ENCODE measurements at regions not wholly inside any gene's neighbourhood (a gene's known extent, or its start where the extent isn't known, plus 50 kb on each side); places are given as distances from the start of the nearest gene placed in this dataset.

DNA sequence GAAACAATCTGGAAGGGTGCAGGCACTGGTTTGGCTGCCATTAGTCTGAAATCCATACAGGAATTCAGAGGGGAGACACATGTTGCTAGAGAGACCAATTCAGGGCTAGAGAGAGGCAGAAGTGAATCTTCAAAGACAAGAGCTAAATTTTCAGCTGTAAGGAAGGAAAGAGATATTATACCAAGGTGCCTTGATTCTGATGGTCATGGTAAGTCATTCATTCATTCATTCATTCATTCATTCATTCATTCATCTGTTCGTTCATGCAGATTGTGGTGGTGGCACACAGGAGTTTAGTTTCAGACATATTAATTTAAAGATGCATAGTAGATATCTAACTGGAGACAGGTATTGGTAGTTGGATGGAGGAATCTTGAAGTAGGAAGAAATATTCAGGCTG, 1493.5 kb upstream of the TMEM132C start:
- H3K36me3 ChIP-seq (ENCODE audit: low read depth, low read length), result no peaks in the 10 kb centered on the region; the same call in 1 of the 2 replicates
- no TSS peak for BruUV-seq (replicated peaks)
- H3K79me2 ChIP-seq (ENCODE audit: low read length), result peaks cover 9% of the 10 kb centered on the region; the same call in 1 of the 2 replicates
- no peaks in the 10 kb centered on the region for H3K9me2 ChIP-seq (replicated peaks; ENCODE audit: low read length)
- no peak overlapping the region for H3K27ac ChIP-seq (ENCODE audit: low read length)
- ChIA-PET CTCF (no interaction called here), POLR2A (ENCODE audit: unreplicated experiment) (no interaction called here)
- no peak for ATAC-seq
- DNase-seq, result no peak
- H3K4me3 ChIP-seq (ENCODE audit: low read length), result no peak overlapping the region
- H3F3A ChIP-seq (ENCODE audit: low read length, unreplicated experiment), result no peaks in the 10 kb centered on the region
- no peak overlapping the region for H2AFZ ChIP-seq (ENCODE audit: low read length)
- H3K4me2 ChIP-seq (ENCODE audit: low read length), result no peak overlapping the region
- 0 out of 2 replicates have a peak, but pooled peaks cover 7% of the 10 kb centered on the region for H3K4me1 ChIP-seq (ENCODE audit: insufficient read depth, low read length)
- H4K20me1 ChIP-seq (ENCODE audit: low read length), result no peaks in the 10 kb centered on the region
- no peak for TF ChIP-seq EZH2phosphoT487 (IDR thresholded peaks at IDR 0.05; ENCODE audit: borderline replicate concordance, low read length)
- TF ChIP-seq CTCF (conservative IDR thresholded peaks at IDR 0.05; ENCODE audit: low read depth, low read length), result no peak
- no peak for TF ChIP-seq EZH2 (IDR thresholded peaks at IDR 0.05; ENCODE audit: low read length, unreplicated experiment)
- no peaks in the 10 kb centered on the region for H3K9me3 ChIP-seq (ENCODE audit: low read length)
- H3K9ac ChIP-seq (ENCODE audit: low read length), result no peak overlapping the region
- H3K27me3 ChIP-seq (ENCODE audit: low read length), result peaks cover 2% of the 10 kb centered on the region; the same call in 1 of the 2 replicates
- intact Hi-C loops (cut with micrococcal nuclease), result loop anchor here (10.0 kb wide), 1 partner anchor 701 kb away; no protein-coding TSS in a partner anchor

- Histone ChIP-seq H3K9me2 (replicated peaks; ENCODE audit: low read length) (no peaks in the 10 kb centered on the region), H3K4me1 (ENCODE audit: insufficient read depth, low read length) (no peaks in the 10 kb centered on the region), H4K20me1 (ENCODE audit: low read length) (no peaks in the 10 kb centered on the region), H2AFZ (ENCODE audit: low read length) (no peak overlapping the region), H3K79me2 (ENCODE audit: low read length) (no peaks in the 10 kb centered on the region), H3K4me2 (ENCODE audit: low read length) (no peak overlapping the region), H3K4me3 (ENCODE audit: low read length) (no peak overlapping the region), H3K9ac (ENCODE audit: low read length) (no peak overlapping the region), H3K27ac (ENCODE audit: low read length) (no peak overlapping the region), H3K9me3 (ENCODE audit: low read length) (no peaks in the 10 kb centered on the region), H3K36me3 (ENCODE audit: low read depth, low read length) (no peaks in the 10 kb centered on the region), H3F3A (ENCODE audit: low read length, unreplicated experiment) (no peaks in the 10 kb centered on the region), H3K27me3 (ENCODE audit: low read length) (peaks cover 29% of the 10 kb centered on the region)
- no TSS peak for BruUV-seq (replicated peaks)
- ChIA-PET POLR2A (ENCODE audit: unreplicated experiment) (no interaction called here), CTCF (no interaction called here)
- ATAC-seq (no peak), DNase-seq (peak; percentile 14)
- TF ChIP-seq EZH2 (IDR thresholded peaks at IDR 0.05; ENCODE audit: low read length, unreplicated experiment), result no peak
- TF ChIP-seq EZH2phosphoT487 (IDR thresholded peaks at IDR 0.05; ENCODE audit: borderline replicate concordance, low read length), result no peak
- no peak for TF ChIP-seq CTCF (conservative IDR thresholded peaks at IDR 0.05; ENCODE audit: low read depth, low read length)
- intact Hi-C loops (cut with micrococcal nuclease), result loop anchor here (10.0 kb wide), 1 partner anchor 699 kb away; no protein-coding TSS in a partner anchor
These were observed 1490.8 kb upstream of the TMEM132C start for GRCh38 chr12:126776026-126776655.

DNA sequence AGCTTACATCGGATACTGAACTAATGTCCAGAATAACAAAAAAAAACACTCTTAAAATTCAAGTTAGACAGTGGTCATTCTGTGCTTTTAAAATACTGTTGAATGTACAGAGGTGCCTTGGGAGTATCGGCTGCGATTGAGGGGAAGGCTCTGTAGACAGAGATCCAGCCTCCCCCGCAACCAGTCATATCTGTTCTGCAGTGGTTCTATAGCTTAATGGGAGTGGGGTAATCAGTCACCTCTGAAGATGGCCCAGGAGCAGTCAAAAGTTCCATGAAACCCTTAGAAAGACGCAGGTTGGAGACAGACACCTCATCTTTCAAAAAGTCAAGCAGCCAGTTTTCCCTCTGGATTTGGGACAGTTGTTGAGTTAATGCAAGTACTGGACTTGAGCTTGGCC, 1486.6 kb upstream of the TMEM132C start:
- no peaks in the 10 kb centered on the region for H3K9me3 ChIP-seq (ENCODE audit: low read length)
- H3K4me2 ChIP-seq (ENCODE audit: low read length), result no peak overlapping the region
- H3K27me3 ChIP-seq (ENCODE audit: low read length), result peaks cover 56% of the 10 kb centered on the region
- no peaks in the 10 kb centered on the region for H3K9me2 ChIP-seq (replicated peaks; ENCODE audit: low read length)
- ChIA-PET CTCF (no interaction called here), POLR2A (ENCODE audit: unreplicated experiment) (no interaction called here)
- H3K4me1 ChIP-seq (ENCODE audit: insufficient read depth, low read length), result no peaks in the 10 kb centered on the region
- intact Hi-C loops (cut with micrococcal nuclease), result loop anchor here (5.0 kb wide), 1 partner anchor 327 kb away; no protein-coding TSS in a partner anchor
- no peak overlapping the region for H3K27ac ChIP-seq (ENCODE audit: low read length)
- TF ChIP-seq EZH2 (IDR thresholded peaks at IDR 0.05; ENCODE audit: low read length, unreplicated experiment) (no peak), EZH2phosphoT487 (IDR thresholded peaks at IDR 0.05; ENCODE audit: borderline replicate concordance, low read length) (no peak), CTCF (conservative IDR thresholded peaks at IDR 0.05; ENCODE audit: low read depth, low read length) (no peak)
- DNase-seq (no peak), ATAC-seq (no peak)
- H4K20me1 ChIP-seq (ENCODE audit: low read length), result no peaks in the 10 kb centered on the region
- H3K9ac ChIP-seq (ENCODE audit: low read length), result no peak overlapping the region
- H2AFZ ChIP-seq (ENCODE audit: low read length), result no peak overlapping the region
- no peaks in the 10 kb centered on the region for H3K79me2 ChIP-seq (ENCODE audit: low read length)
- H3K4me3 ChIP-seq (ENCODE audit: low read length), result no peak overlapping the region
- H3F3A ChIP-seq (ENCODE audit: low read length, unreplicated experiment), result no peaks in the 10 kb centered on the region
- no peaks in the 10 kb centered on the region for H3K36me3 ChIP-seq (ENCODE audit: low read depth, low read length)
- BruUV-seq (replicated peaks), result no TSS peak

Data from PC-3 (cell line).